Liver (tissue), 8 donors: ENCODE measurements at regions not wholly inside any gene's neighbourhood (a gene's known extent, or its start where the extent isn't known, plus 50 kb on each side); places are given as distances from the start of the nearest gene placed in this dataset.
A peak's percentile ranks its signal among the peaks of the same experiment; 100 is the strongest.

ENCODE experiments used
- DNase-seq: peaks from one replicate; pipeline ENCODE4 v3.0.0-alpha.2; 2017; ENCODE audit warnings: low spot score
- H3K27ac ChIP-seq, 2 donors: one replicate each; pipeline ENCODE4 v1.7.0; 2013; ENCODE audit warnings: inconsistent platforms in 2 of 2, low read length in 2 of 2, control low read depth in 1 of 2, low read depth in 1 of 2, mild to moderate bottlenecking in 1 of 2
- H3K27me3 ChIP-seq, 4 donors: one replicate each; pipeline versions ENCODE4 v1.6.1 to v1.7.0; 2013; ENCODE audit warnings: low read length in 3 of 4, inconsistent platforms in 1 of 4, mild to moderate bottlenecking in 1 of 4, moderate library complexity in 1 of 4; ENCODE audit not compliant: control insufficient read depth in 4 of 4, insufficient read depth in 4 of 4
- H3K36me3 ChIP-seq, 4 donors: one replicate each; pipeline versions ENCODE4 v1.6.1 to v1.7.0; 2013; ENCODE audit warnings: low read length in 3 of 4, mild to moderate bottlenecking in 3 of 4, low read depth in 1 of 4, moderate library complexity in 1 of 4; ENCODE audit not compliant: control insufficient read depth in 4 of 4, insufficient read depth in 3 of 4
- H3K4me1 ChIP-seq, 4 donors: one replicate each; pipeline versions ENCODE4 v1.6.1 to v1.7.0; 2013; ENCODE audit warnings: low read length in 3 of 4, mild to moderate bottlenecking in 3 of 4, moderate library complexity in 1 of 4; ENCODE audit not compliant: control insufficient read depth in 4 of 4, insufficient read depth in 4 of 4
- H3K4me3 ChIP-seq, 3 donors: one replicate each; pipeline versions ENCODE4 v1.6.1 to v1.7.0; 2013; ENCODE audit warnings: low read length in 3 of 3, control low read depth in 1 of 3, low read depth in 1 of 3, mild to moderate bottlenecking in 1 of 3
- H3K9ac ChIP-seq, 2 donors: one replicate each; pipeline ENCODE4 v1.7.0; 2013; ENCODE audit warnings: low read length in 2 of 2, mild to moderate bottlenecking in 2 of 2, moderate library complexity in 2 of 2, control low read depth in 1 of 2, low read depth in 1 of 2
- H3K9me3 ChIP-seq, 4 donors: one replicate each; pipeline versions ENCODE4 v1.6.1 to v1.7.0; 2013; ENCODE audit warnings: low read length in 3 of 4; ENCODE audit not compliant: control insufficient read depth in 4 of 4
- CTCF ChIP-seq: fragments of 150-350 bp; IDR thresholded peaks from 2 replicates; pipeline ENCODE4 v1.5.1; 2017; ENCODE audit warnings: improper control_type of control experiment, low read depth, low read length; ENCODE audit not compliant: missing input control
- EGR1 ChIP-seq, 2 donors: IDR thresholded peaks; 2 replicates each; pipeline ENCODE4 v1.6.1; 2016 to 2018; ENCODE audit warnings: antibody characterized with exemption in 2 of 2, low read depth in 2 of 2
- FOXA1 ChIP-seq: IDR thresholded peaks from 2 replicates; pipeline ENCODE4 v1.6.1; 2016; ENCODE audit warnings: antibody characterized with exemption
- FOXA2 ChIP-seq: IDR thresholded peaks from 2 replicates; pipeline ENCODE4 v1.6.1; 2016; ENCODE audit warnings: antibody characterized with exemption
- GABPA ChIP-seq, 2 donors: IDR thresholded peaks in 1 of 2; conservative IDR thresholded peaks in 1 of 2; 2 replicates each; pipeline ENCODE4 v1.6.1; 2016; ENCODE audit warnings: antibody characterized with exemption in 2 of 2, mild to moderate bottlenecking in 1 of 2, moderate library complexity in 1 of 2
- HNF4A ChIP-seq, 2 donors: conservative IDR thresholded peaks; 2 replicates each; pipeline ENCODE4 v1.6.1; 2016; ENCODE audit warnings: antibody characterized with exemption in 2 of 2, mild to moderate bottlenecking in 2 of 2
- HNF4G ChIP-seq: IDR thresholded peaks from 2 replicates; pipeline ENCODE4 v1.6.1; 2016; ENCODE audit warnings: antibody characterized with exemption
- JUND ChIP-seq, 2 donors: IDR thresholded peaks; 2 replicates each; pipeline ENCODE4 v1.6.1; 2016; ENCODE audit warnings: antibody characterized with exemption in 2 of 2
- MAX ChIP-seq: IDR thresholded peaks from 2 replicates; pipeline ENCODE4 v1.6.1; 2016; ENCODE audit warnings: antibody characterized with exemption
- NR2F2 ChIP-seq: IDR thresholded peaks from 2 replicates; pipeline ENCODE4 v1.6.1; 2016; ENCODE audit warnings: antibody characterized with exemption
- RAD21 ChIP-seq, 2 donors: IDR thresholded peaks; 2 replicates each; pipeline ENCODE4 v1.6.1; 2016; ENCODE audit warnings: antibody characterized with exemption in 2 of 2, mild to moderate bottlenecking in 2 of 2
- REST ChIP-seq: IDR thresholded peaks from 2 replicates; pipeline ENCODE4 v1.6.1; 2016; ENCODE audit warnings: antibody characterized with exemption, mild to moderate bottlenecking
- RXRA ChIP-seq, 2 donors: IDR thresholded peaks; 2 replicates each; pipeline ENCODE4 v1.6.1; 2017 to 2018; ENCODE audit warnings: antibody characterized with exemption in 2 of 2, mild to moderate bottlenecking in 1 of 2
- SP1 ChIP-seq: IDR thresholded peaks from 2 replicates; pipeline ENCODE4 v1.6.1; 2018; ENCODE audit warnings: antibody characterized with exemption, mild to moderate bottlenecking
- TAF1 ChIP-seq: conservative IDR thresholded peaks from 2 replicates; pipeline ENCODE4 v1.6.1; 2016; ENCODE audit warnings: antibody characterized with exemption, mild to moderate bottlenecking
- YY1 ChIP-seq: IDR thresholded peaks from 2 replicates; pipeline ENCODE4 v1.6.1; 2016; ENCODE audit warnings: antibody characterized with exemption, mild to moderate bottlenecking
- WGBS: extraction: QIAGEN DNeasy Blood & Tissue Kit; methylation state at CpG from one replicate; pipeline ENCODE4 v1.1.7; 2013; 5-methylcytosine and 5-hydroxymethylcytosine counted together
- TF ChIP-seq, protein P1 (sequence below): IDR thresholded peaks from 2 replicates; pipeline ENCODE4 v1.6.1; 2016; ENCODE audit warnings: antibody characterized with exemption
- TF ChIP-seq, protein P2 (sequence below): IDR thresholded peaks from 2 replicates; pipeline ENCODE4 v1.6.1; 2016; ENCODE audit warnings: antibody characterized with exemption
- donor health status: healthy.
- donor health status: healthy.
- donor health status: healthy.
- donor health status: healthy.
- donor health status: healthy.

GRCh38 chr20:18989736-18990474 lies 176.3 kb downstream of the SCP2D1 start:
- Histone ChIP-seq H3K9me3 (no peaks in the 10 kb centered on the region), H3K36me3 (no peaks in the 10 kb centered on the region), H3K27me3 (no peaks in the 10 kb centered on the region), H3K27ac (no peak overlapping the region), H3K9ac (no peak overlapping the region), H3K4me1 (peaks cover 0 to 1% (median under 1%) of the 10 kb centered on the region in 4 donors), H3K4me3 (no peak overlapping the region)
- TF ChIP-seq NR2F2, result peak; percentile 22
- no peak for TF ChIP-seq FOXA2
- no peak for DNase-seq
- 83% methylated on average over 10 of the region's 10 CpGs for WGBS

DNA sequence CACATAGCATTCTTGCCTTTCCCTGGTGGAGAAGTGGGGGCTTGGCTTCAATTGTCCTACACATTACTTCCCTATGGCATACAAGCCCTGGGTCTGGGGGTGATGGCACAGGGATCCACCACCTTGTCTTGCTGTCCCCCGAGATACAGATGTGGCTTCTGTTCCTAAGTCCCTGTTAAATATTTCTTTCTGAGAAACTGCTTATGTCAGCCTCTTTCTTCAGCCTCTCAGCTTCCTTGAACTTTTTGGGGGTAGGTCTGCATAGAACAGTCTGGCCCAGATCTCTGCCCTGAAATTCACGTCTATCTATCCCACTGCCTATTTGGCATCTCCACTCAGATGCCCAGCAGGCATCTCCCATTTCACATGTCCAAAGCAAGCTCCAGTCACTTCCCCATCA lies 177.4 kb downstream of the SCP2D1 start:
- H3K4me3 ChIP-seq, result no peak overlapping the region
- no peaks in the 10 kb centered on the region for H3K9me3 ChIP-seq
- H3K27ac ChIP-seq, result no peak overlapping the region
- H3K36me3 ChIP-seq, result no peaks in the 10 kb centered on the region
- no peaks in the 10 kb centered on the region for H3K27me3 ChIP-seq
- TF ChIP-seq HNF4A (conservative IDR thresholded peaks at IDR 0.05) (no peak), HNF4G (no peak), SP1 (no peak), NR2F2 (no peak), TAF1 (no peak), FOXA1 (no peak), GABPA (IDR thresholded peaks at IDR 0.05 in 1 of 2, conservative IDR thresholded peaks at IDR 0.05 in 1 of 2) (no peak), FOXA2 (no peak), REST (no peak), RAD21 (IDR thresholded peaks at IDR 0.05) (no peak), JUND (IDR thresholded peaks at IDR 0.05) (no peak), YY1 (no peak), MAX (no peak), RXRA (IDR thresholded peaks at IDR 0.05) (no peak), CTCF (no peak), EGR1 (IDR thresholded peaks at IDR 0.05; ENCODE audit: low read depth in 2 of 2) (no peak)
- TF ChIP-seq, protein P1, sequence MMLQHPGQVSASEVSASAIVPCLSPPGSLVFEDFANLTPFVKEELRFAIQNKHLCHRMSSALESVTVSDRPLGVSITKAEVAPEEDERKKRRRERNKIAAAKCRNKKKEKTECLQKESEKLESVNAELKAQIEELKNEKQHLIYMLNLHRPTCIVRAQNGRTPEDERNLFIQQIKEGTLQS, result no peak
- TF ChIP-seq, protein P2, sequence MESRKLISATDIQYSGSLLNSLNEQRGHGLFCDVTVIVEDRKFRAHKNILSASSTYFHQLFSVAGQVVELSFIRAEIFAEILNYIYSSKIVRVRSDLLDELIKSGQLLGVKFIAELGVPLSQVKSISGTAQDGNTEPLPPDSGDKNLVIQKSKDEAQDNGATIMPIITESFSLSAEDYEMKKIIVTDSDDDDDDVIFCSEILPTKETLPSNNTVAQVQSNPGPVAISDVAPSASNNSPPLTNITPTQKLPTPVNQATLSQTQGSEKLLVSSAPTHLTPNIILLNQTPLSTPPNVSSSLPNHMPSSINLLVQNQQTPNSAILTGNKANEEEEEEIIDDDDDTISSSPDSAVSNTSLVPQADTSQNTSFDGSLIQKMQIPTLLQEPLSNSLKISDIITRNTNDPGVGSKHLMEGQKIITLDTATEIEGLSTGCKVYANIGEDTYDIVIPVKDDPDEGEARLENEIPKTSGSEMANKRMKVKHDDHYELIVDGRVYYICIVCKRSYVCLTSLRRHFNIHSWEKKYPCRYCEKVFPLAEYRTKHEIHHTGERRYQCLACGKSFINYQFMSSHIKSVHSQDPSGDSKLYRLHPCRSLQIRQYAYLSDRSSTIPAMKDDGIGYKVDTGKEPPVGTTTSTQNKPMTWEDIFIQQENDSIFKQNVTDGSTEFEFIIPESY, result no peak
- no peak for DNase-seq
- no peak overlapping the region for H3K9ac ChIP-seq
- 73% methylated on average over 2 of the region's 2 CpGs for WGBS
- no peaks in the 10 kb centered on the region for H3K4me1 ChIP-seq
